ENCODE measurements at regions not wholly inside any gene's neighbourhood (a gene's known extent, or its start where the extent isn't known, plus 50 kb on each side); places are given as distances from the start of the nearest gene placed in this dataset.

DNA sequence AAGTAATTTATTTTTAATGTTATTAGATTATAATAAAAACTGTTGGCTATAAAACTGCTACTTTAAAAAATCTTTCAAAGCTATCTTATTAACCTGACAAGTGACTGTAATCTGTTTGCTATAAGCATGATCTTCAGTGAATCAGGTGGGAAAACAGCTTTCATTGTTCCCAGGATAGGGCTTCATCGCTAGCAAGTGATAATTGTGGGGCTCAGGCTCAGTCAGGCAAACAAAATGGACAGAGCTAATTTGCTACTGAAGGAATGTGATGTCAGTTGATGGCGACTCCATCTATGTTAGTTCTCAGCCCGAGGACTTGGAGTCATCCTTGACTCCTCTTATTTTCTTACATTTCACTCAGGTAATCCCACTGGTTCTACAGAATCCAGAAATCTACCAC lies 125.0 kb downstream of the RASSF10 start:
- DNase-seq (ENCODE audit: low read depth in 1 of 2, low spot score in 2 of 2) (no peak), FAIRE-seq (no peak)
- Histone ChIP-seq H4K20me1 (replicated peaks in 1 of 2; ENCODE audit: control insufficient read depth in 1 of 2, insufficient read depth in 2 of 2, low read length in 2 of 2) (no peaks in the 10 kb centered on the region), H3K27me3 (replicated peaks in 1 of 4; ENCODE audit: control insufficient read depth in 3 of 4, extremely low read depth in 1 of 4, insufficient read depth in 3 of 4, low read length in 3 of 4) (no peaks in the 10 kb centered on the region), H3K4ac (replicated peaks; ENCODE audit: insufficient read length, low read depth, low read length) (no peak overlapping the region), H3K4me2 (ENCODE audit: insufficient read depth in 1 of 2, low read depth in 2 of 2, low read length in 2 of 2) (no peak overlapping the region), H2BK5ac (ENCODE audit: low read depth, low read length) (no peak overlapping the region), H3K9ac (replicated peaks in 1 of 4; ENCODE audit: extremely low read depth in 1 of 4, low read depth in 3 of 4, low read length in 3 of 4) (no peak overlapping the region), H4K8ac (ENCODE audit: extremely low read depth, insufficient read depth, low read length) (no peak overlapping the region), H2BK120ac (replicated peaks; ENCODE audit: low read depth, low read length) (no peak overlapping the region), H3K79me2 (ENCODE audit: control insufficient read depth in 1 of 2, insufficient read depth in 2 of 2, low read length in 2 of 2) (no peaks in the 10 kb centered on the region), H2BK15ac (ENCODE audit: low read length) (no peak overlapping the region), H3K27ac (ENCODE audit: low read depth, low read length) (no peak overlapping the region), H4K5ac (ENCODE audit: insufficient read length, low read depth, low read length) (no peak overlapping the region), H3K9me3 (ENCODE audit: insufficient read depth in 2 of 2, low read depth in 1 of 2, low read length in 1 of 2) (no peaks in the 10 kb centered on the region), H2BK12ac (ENCODE audit: low read depth, low read length) (no peak overlapping the region), H2BK20ac (ENCODE audit: low read length) (no peak overlapping the region), H3K14ac (ENCODE audit: insufficient read length) (no peak overlapping the region), H3K36me3 (ENCODE audit: control insufficient read depth in 2 of 4, insufficient read depth in 4 of 4, low read length in 3 of 4) (no peaks in the 10 kb centered on the region), H3K18ac (ENCODE audit: extremely low read depth, low read length) (no peak overlapping the region), H3K23ac (ENCODE audit: insufficient read length) (no peak overlapping the region), H3K56ac (replicated peaks; ENCODE audit: insufficient read length, low read depth, low read length) (no peak overlapping the region), H3K4me3 (ENCODE audit: extremely low read depth in 1 of 4, insufficient read depth in 2 of 4, low read depth in 3 of 4, low read length in 4 of 4) (no peak overlapping the region), H2AFZ (ENCODE audit: low read length) (no peak overlapping the region), H2AK5ac (ENCODE audit: low read depth, low read length) (no peak overlapping the region), H3K4me1 (replicated peaks in 1 of 4; ENCODE audit: control insufficient read depth in 3 of 4, insufficient read depth in 4 of 4, low read length in 3 of 4) (peaks cover 0 to 5% (median 2%) of the 10 kb centered on the region in 4 experiments; a peak in 4 of 7 replicates), H4K91ac (replicated peaks; ENCODE audit: insufficient read length, low read length) (no peak overlapping the region), H3K79me1 (ENCODE audit: low read depth, low read length) (no peaks in the 10 kb centered on the region), H3K23me2 (ENCODE audit: low read depth, low read length) (no peaks in the 10 kb centered on the region)
- CTCF ChIA-PET (ENCODE audit: partially characterized antibody), result interaction anchor here (1.0 kb wide), 1 partner anchor 13 kb away, joined by 4 read pairs; no protein-coding TSS in a partner anchor
- POLR2A ChIA-PET (ENCODE audit: partially characterized antibody), result no interaction called here
- whole genome bisulfite sequencing, 2 experiments (ENCODE audit: extremely low coverage in 1 of 2, insufficient coverage in 1 of 2, insufficient read length in 1 of 2, insufficient replicate concordance in 2 of 2, low coverage in 1 of 2, low lambda C conversion rate in 2 of 2, missing lambda C conversion rate in 1 of 2), result 79% methylated on average over 3 of the region's 3 CpGs; no CpG with 5 or more reads in 1 of the 2 experiments
- TF ChIP-seq SIX5 (IDR thresholded peaks at IDR 0.05; ENCODE audit: low read depth, low read length), result no peak
- no peak for TF ChIP-seq NRF1 (IDR thresholded peaks at IDR 0.05; ENCODE audit: low read depth, low read length)
- TF ChIP-seq, protein P1, sequence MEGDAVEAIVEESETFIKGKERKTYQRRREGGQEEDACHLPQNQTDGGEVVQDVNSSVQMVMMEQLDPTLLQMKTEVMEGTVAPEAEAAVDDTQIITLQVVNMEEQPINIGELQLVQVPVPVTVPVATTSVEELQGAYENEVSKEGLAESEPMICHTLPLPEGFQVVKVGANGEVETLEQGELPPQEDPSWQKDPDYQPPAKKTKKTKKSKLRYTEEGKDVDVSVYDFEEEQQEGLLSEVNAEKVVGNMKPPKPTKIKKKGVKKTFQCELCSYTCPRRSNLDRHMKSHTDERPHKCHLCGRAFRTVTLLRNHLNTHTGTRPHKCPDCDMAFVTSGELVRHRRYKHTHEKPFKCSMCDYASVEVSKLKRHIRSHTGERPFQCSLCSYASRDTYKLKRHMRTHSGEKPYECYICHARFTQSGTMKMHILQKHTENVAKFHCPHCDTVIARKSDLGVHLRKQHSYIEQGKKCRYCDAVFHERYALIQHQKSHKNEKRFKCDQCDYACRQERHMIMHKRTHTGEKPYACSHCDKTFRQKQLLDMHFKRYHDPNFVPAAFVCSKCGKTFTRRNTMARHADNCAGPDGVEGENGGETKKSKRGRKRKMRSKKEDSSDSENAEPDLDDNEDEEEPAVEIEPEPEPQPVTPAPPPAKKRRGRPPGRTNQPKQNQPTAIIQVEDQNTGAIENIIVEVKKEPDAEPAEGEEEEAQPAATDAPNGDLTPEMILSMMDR (IDR thresholded peaks at IDR 0.05; ENCODE audit: control extremely low read depth in 1 of 3, insufficient read depth in 1 of 3, low read depth in 1 of 3, low read length in 3 of 3), result no peak
- no peak for TF ChIP-seq TCF12 (IDR thresholded peaks at IDR 0.05; ENCODE audit: low read depth, low read length)
- no peak for TF ChIP-seq CEBPB (IDR thresholded peaks at IDR 0.05; ENCODE audit: low read depth, low read length)
- TF ChIP-seq SIRT6 (IDR thresholded peaks at IDR 0.05; ENCODE audit: low read length), result no peak
- no peak for TF ChIP-seq MAX (IDR thresholded peaks at IDR 0.05)
- TF ChIP-seq ASH2L (IDR thresholded peaks at IDR 0.05; ENCODE audit: low read length), result no peak
- TF ChIP-seq CBX5 (IDR thresholded peaks at IDR 0.05; ENCODE audit: low read depth, low read length), result no peak
- TF ChIP-seq POLR2A (IDR thresholded peaks at IDR 0.05; ENCODE audit: control extremely low read depth in 1 of 2, low read depth in 2 of 2, low read length in 2 of 2), result no peak
- TF ChIP-seq, protein P2, sequence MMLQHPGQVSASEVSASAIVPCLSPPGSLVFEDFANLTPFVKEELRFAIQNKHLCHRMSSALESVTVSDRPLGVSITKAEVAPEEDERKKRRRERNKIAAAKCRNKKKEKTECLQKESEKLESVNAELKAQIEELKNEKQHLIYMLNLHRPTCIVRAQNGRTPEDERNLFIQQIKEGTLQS (IDR thresholded peaks at IDR 0.05; ENCODE audit: insufficient read depth, low read depth, low read length), result no peak
- TF ChIP-seq HDAC2 (IDR thresholded peaks at IDR 0.05; ENCODE audit: borderline replicate concordance in 1 of 2, low read depth in 2 of 2, low read length in 2 of 2), result no peak
- TF ChIP-seq POU5F1 (IDR thresholded peaks at IDR 0.05; ENCODE audit: low read depth, low read length), result no peak
